ENCODE measurements at regions not wholly inside any gene's neighbourhood (a gene's known extent, or its start where the extent isn't known, plus 50 kb on each side); places are given as distances from the start of the nearest gene placed in this dataset.

DNA sequence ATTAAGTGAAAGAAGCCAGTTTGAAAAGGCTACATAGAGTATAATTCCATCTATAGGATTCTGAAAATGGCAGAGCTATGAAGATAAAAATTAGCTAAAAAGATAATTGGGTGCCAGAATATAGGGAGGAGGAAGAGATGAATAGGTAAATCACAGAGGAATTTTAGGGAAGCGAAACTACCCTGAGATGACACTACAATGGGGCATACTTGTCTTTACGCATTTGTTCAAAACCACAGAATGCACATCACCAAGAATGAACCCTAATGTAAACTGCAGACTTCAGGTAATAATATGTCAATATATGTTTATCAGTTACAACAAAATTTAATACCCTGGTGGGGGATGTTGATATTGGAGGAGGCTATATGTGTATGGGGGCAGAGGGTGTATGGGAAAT, 1342.9 kb downstream of the ADGRL3 start:
- no peaks in the 10 kb centered on the region for H3K79me2 ChIP-seq (ENCODE audit: insufficient read depth, low read length)
- no peaks in the 10 kb centered on the region for H3K27me3 ChIP-seq (ENCODE audit: insufficient read depth, low read length)
- TF ChIP-seq CTCF (IDR thresholded peaks at IDR 0.05; ENCODE audit: extremely low read depth, low read depth, low read length) = no peak
- H3K4me1 ChIP-seq (ENCODE audit: insufficient read depth, low read length) = no peaks in the 10 kb centered on the region
- no peaks in the 10 kb centered on the region for H4K20me1 ChIP-seq (ENCODE audit: insufficient read depth, low read length)
- peaks cover 4% of the 10 kb centered on the region for H3K9me3 ChIP-seq (ENCODE audit: low read depth, low read length)
- H2AFZ ChIP-seq (ENCODE audit: low read length) = no peak overlapping the region
- no peak overlapping the region for H3K4me2 ChIP-seq (ENCODE audit: insufficient read depth, low read length)
- no peak overlapping the region for H3K4me3 ChIP-seq (ENCODE audit: insufficient read depth, low read length)
- no peak for DNase-seq (ENCODE audit: insufficient read length, low spot score, missing footprints)
- H3K27ac ChIP-seq (ENCODE audit: low read depth, low read length) = no peak overlapping the region
- H3K36me3 ChIP-seq (ENCODE audit: insufficient read depth, low read length) = no peaks in the 10 kb centered on the region

- Histone ChIP-seq H3K4me2 (ENCODE audit: insufficient read depth, low read length) (no peak overlapping the region), H3K27me3 (ENCODE audit: insufficient read depth, low read length) (no peaks in the 10 kb centered on the region)
- TF ChIP-seq CTCF (IDR thresholded peaks at IDR 0.05; ENCODE audit: extremely low read depth, low read depth, low read length) = no peak
These were observed 1333.4 kb downstream of the ADGRL3 start for GRCh38 chr4:62533573-62533972.

GRCh38 chr4:62531731-62532130, 1331.6 kb downstream of the ADGRL3 start:
- H3K27me3 ChIP-seq (ENCODE audit: insufficient read depth, low read length) = no peaks in the 10 kb centered on the region
- no peaks in the 10 kb centered on the region for H3K36me3 ChIP-seq (ENCODE audit: insufficient read depth, low read length)
- no peaks in the 10 kb centered on the region for H3K9me3 ChIP-seq (ENCODE audit: low read depth, low read length)
- DNase-seq (ENCODE audit: insufficient read length, low spot score, missing footprints) = no peak
- H3K4me2 ChIP-seq (ENCODE audit: insufficient read depth, low read length) = no peak overlapping the region
- no peaks in the 10 kb centered on the region for H4K20me1 ChIP-seq (ENCODE audit: insufficient read depth, low read length)
- no peak overlapping the region for H2AFZ ChIP-seq (ENCODE audit: low read length)
- no peaks in the 10 kb centered on the region for H3K79me2 ChIP-seq (ENCODE audit: insufficient read depth, low read length)
- no peak overlapping the region for H3K27ac ChIP-seq (ENCODE audit: low read depth, low read length)
- no peak for TF ChIP-seq CTCF (IDR thresholded peaks at IDR 0.05; ENCODE audit: extremely low read depth, low read depth, low read length)
- no peaks in the 10 kb centered on the region for H3K4me1 ChIP-seq (ENCODE audit: insufficient read depth, low read length)
- H3K4me3 ChIP-seq (ENCODE audit: insufficient read depth, low read length) = no peak overlapping the region

More at GRCh38 chr4:62533573-62533972, 1333.4 kb downstream of the ADGRL3 start:
- DNase-seq (ENCODE audit: insufficient read length, low spot score, missing footprints) = no peak
- Histone ChIP-seq H3K27ac (ENCODE audit: low read depth, low read length) (no peak overlapping the region), H3K79me2 (ENCODE audit: insufficient read depth, low read length) (no peaks in the 10 kb centered on the region), H3K36me3 (ENCODE audit: insufficient read depth, low read length) (no peaks in the 10 kb centered on the region), H3K4me1 (ENCODE audit: insufficient read depth, low read length) (no peaks in the 10 kb centered on the region), H3K9me3 (ENCODE audit: low read depth, low read length) (peaks cover 2% of the 10 kb centered on the region), H4K20me1 (ENCODE audit: insufficient read depth, low read length) (no peaks in the 10 kb centered on the region), H3K4me3 (ENCODE audit: insufficient read depth, low read length) (no peak overlapping the region), H2AFZ (ENCODE audit: low read length) (no peak overlapping the region)

DNA sequence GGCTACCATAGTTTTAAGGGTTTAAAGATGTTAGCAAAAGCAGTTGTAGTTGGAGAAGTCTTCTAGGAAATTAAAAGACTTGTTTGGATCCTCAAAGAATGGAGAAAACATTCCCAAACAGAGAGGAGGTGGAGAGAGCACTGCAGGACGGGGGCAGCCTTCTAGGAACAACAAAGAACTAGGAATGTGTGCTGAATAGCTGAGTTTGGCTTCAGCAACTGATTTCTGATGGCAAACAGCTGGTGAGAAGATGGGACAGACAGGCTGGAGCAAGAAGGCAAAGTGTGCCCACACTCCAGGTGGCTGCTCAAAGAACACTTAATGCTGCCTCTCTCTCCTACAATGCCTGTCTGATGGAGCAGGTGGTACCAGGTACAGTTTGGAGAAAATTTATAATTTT, 1331.1 kb downstream of the ADGRL3 start:
- no peak for TF ChIP-seq CTCF (IDR thresholded peaks at IDR 0.05; ENCODE audit: extremely low read depth, low read depth, low read length)
- H3K4me2 ChIP-seq (ENCODE audit: insufficient read depth, low read length) = no peak overlapping the region
- no peak overlapping the region for H3K4me3 ChIP-seq (ENCODE audit: insufficient read depth, low read length)
- DNase-seq (ENCODE audit: insufficient read length, low spot score, missing footprints) = no peak
- H3K27ac ChIP-seq (ENCODE audit: low read depth, low read length) = no peak overlapping the region
- H3K4me1 ChIP-seq (ENCODE audit: insufficient read depth, low read length) = no peaks in the 10 kb centered on the region
- H2AFZ ChIP-seq (ENCODE audit: low read length) = no peak overlapping the region
- no peaks in the 10 kb centered on the region for H3K79me2 ChIP-seq (ENCODE audit: insufficient read depth, low read length)
- H3K36me3 ChIP-seq (ENCODE audit: insufficient read depth, low read length) = no peaks in the 10 kb centered on the region
- H3K27me3 ChIP-seq (ENCODE audit: insufficient read depth, low read length) = no peaks in the 10 kb centered on the region
- H4K20me1 ChIP-seq (ENCODE audit: insufficient read depth, low read length) = no peaks in the 10 kb centered on the region
- no peaks in the 10 kb centered on the region for H3K9me3 ChIP-seq (ENCODE audit: low read depth, low read length)

All from osteoblast (primary cell).